ENCODE measurements at regions not wholly inside any gene's neighbourhood (a gene's known extent, or its start where the extent isn't known, plus 50 kb on each side); places are given as distances from the start of the nearest gene placed in this dataset.

GRCh38 chr18:41504316-41504715, 450.7 kb upstream of the PIK3C3 start:
- TF ChIP-seq, protein P1, sequence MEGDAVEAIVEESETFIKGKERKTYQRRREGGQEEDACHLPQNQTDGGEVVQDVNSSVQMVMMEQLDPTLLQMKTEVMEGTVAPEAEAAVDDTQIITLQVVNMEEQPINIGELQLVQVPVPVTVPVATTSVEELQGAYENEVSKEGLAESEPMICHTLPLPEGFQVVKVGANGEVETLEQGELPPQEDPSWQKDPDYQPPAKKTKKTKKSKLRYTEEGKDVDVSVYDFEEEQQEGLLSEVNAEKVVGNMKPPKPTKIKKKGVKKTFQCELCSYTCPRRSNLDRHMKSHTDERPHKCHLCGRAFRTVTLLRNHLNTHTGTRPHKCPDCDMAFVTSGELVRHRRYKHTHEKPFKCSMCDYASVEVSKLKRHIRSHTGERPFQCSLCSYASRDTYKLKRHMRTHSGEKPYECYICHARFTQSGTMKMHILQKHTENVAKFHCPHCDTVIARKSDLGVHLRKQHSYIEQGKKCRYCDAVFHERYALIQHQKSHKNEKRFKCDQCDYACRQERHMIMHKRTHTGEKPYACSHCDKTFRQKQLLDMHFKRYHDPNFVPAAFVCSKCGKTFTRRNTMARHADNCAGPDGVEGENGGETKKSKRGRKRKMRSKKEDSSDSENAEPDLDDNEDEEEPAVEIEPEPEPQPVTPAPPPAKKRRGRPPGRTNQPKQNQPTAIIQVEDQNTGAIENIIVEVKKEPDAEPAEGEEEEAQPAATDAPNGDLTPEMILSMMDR (conservative IDR thresholded peaks at IDR 0.05): no peak
- no peaks in the 10 kb centered on the region for H3K36me3 ChIP-seq (ENCODE audit: control insufficient read depth, insufficient read depth, low read length)
- H3K27ac ChIP-seq (ENCODE audit: low read depth, low read length): no peak overlapping the region
- no peaks in the 10 kb centered on the region for H3K9me3 ChIP-seq (ENCODE audit: control insufficient read depth, low read length)
- Mint-ChIP-seq H3K4me1 (peaks cover 6% of the 10 kb centered on the region), H3K4me3 (no peak overlapping the region), H3K36me3 (ENCODE audit: low read depth) (peaks cover under 1% of the 10 kb centered on the region), H3K9me3 (no peaks in the 10 kb centered on the region), H3K27me3 (ENCODE audit: insufficient read depth) (no peaks in the 10 kb centered on the region), H3K27ac (peak overlapping the region; percentile 32)
- WGBS, 2 experiments (ENCODE audit: insufficient coverage in 1 of 2, insufficient read length in 1 of 2): 86 to 88% methylated on average over 2 to 3 of the region's 3 CpGs
- H3K9ac ChIP-seq (ENCODE audit: extremely low read depth, low read length, poor library complexity, severe bottlenecking): no peak overlapping the region
- H3K4me1 ChIP-seq (ENCODE audit: control insufficient read depth, insufficient read depth, low read length): no peaks in the 10 kb centered on the region
- DNase-seq: no peak
- no peaks in the 10 kb centered on the region for H3K27me3 ChIP-seq (ENCODE audit: control insufficient read depth, insufficient read depth, low read length, poor library complexity, severe bottlenecking)
- H3K4me3 ChIP-seq (ENCODE audit: low read length): no peak overlapping the region

- H3K4me1 ChIP-seq (ENCODE audit: control insufficient read depth, insufficient read depth, low read length): no peaks in the 10 kb centered on the region
- peaks cover 2% of the 10 kb centered on the region for H3K36me3 Mint-ChIP-seq (ENCODE audit: low read depth)
- H3K27me3 Mint-ChIP-seq (ENCODE audit: insufficient read depth): no peaks in the 10 kb centered on the region
- TF ChIP-seq, protein P1 (conservative IDR thresholded peaks at IDR 0.05): no peak
- DNase-seq: no peak
- H3K27ac ChIP-seq (ENCODE audit: low read depth, low read length): no peak overlapping the region
- no peak overlapping the region for H3K4me3 Mint-ChIP-seq
- no peaks in the 10 kb centered on the region for H3K9me3 ChIP-seq (ENCODE audit: control insufficient read depth, low read length)
- no peak overlapping the region for H3K27ac Mint-ChIP-seq
- H3K4me1 Mint-ChIP-seq: peaks cover 8% of the 10 kb centered on the region
- no peaks in the 10 kb centered on the region for H3K36me3 ChIP-seq (ENCODE audit: control insufficient read depth, insufficient read depth, low read length)
- H3K4me3 ChIP-seq (ENCODE audit: low read length): no peak overlapping the region
- 96 to 100% methylated on average over 2 of the region's 3 CpGs for WGBS, 2 experiments (ENCODE audit: insufficient coverage in 1 of 2, insufficient read length in 1 of 2)
- no peaks in the 10 kb centered on the region for H3K27me3 ChIP-seq (ENCODE audit: control insufficient read depth, insufficient read depth, low read length, poor library complexity, severe bottlenecking)
- H3K9ac ChIP-seq (ENCODE audit: extremely low read depth, low read length, poor library complexity, severe bottlenecking): no peak overlapping the region
- H3K9me3 Mint-ChIP-seq: no peaks in the 10 kb centered on the region
Measured at GRCh38 chr18:41501848-41502247, 453.2 kb upstream of the PIK3C3 start.

- TF ChIP-seq, protein P1 (conservative IDR thresholded peaks at IDR 0.05): no peak
- Mint-ChIP-seq H3K4me3 (no peak overlapping the region), H3K36me3 (ENCODE audit: low read depth) (peaks cover 2% of the 10 kb centered on the region), H3K4me1 (peaks cover 8% of the 10 kb centered on the region), H3K27me3 (ENCODE audit: insufficient read depth) (no peaks in the 10 kb centered on the region), H3K27ac (no peak overlapping the region), H3K9me3 (no peaks in the 10 kb centered on the region)
- no peak overlapping the region for H3K9ac ChIP-seq (ENCODE audit: extremely low read depth, low read length, poor library complexity, severe bottlenecking)
- no peaks in the 10 kb centered on the region for H3K4me1 ChIP-seq (ENCODE audit: control insufficient read depth, insufficient read depth, low read length)
- H3K27me3 ChIP-seq (ENCODE audit: control insufficient read depth, insufficient read depth, low read length, poor library complexity, severe bottlenecking): no peaks in the 10 kb centered on the region
- H3K9me3 ChIP-seq (ENCODE audit: control insufficient read depth, low read length): no peaks in the 10 kb centered on the region
- no peak for DNase-seq
- no peaks in the 10 kb centered on the region for H3K36me3 ChIP-seq (ENCODE audit: control insufficient read depth, insufficient read depth, low read length)
- no peak overlapping the region for H3K27ac ChIP-seq (ENCODE audit: low read depth, low read length)
- H3K4me3 ChIP-seq (ENCODE audit: low read length): no peak overlapping the region
- WGBS, 2 experiments (ENCODE audit: insufficient coverage in 1 of 2, insufficient read length in 1 of 2): 94% methylated on average over 1 of the region's 1 CpG; no CpG with 5 or more reads in 1 of the 2 experiments
Measured at GRCh38 chr18:41499345-41499744, 455.7 kb upstream of the PIK3C3 start.

All from endodermal cell (in vitro differentiated cells).